Epithelial cell of prostate (primary cell): ENCODE measurements at regions not wholly inside any gene's neighbourhood (a gene's known extent, or its start where the extent isn't known, plus 50 kb on each side); places are given as distances from the start of the nearest gene placed in this dataset.
"Not testable (repeated sequence)": the region's sequence is repeated elsewhere in the genome, so short reads cannot be mapped to it uniquely, and the experiment has no call there.

Experiments used
- DNase-seq: peaks from one replicate; pipeline ENCODE4 v3.0.0-alpha.2; 2011; ENCODE audit warnings: low read depth, low spot score
- H3K27ac ChIP-seq: fragments of 450-650 bp; 2 replicates; pipeline ENCODE4 v1.5.1; 2017; ENCODE audit warnings: mild to moderate bottlenecking

GRCh38 chr3:35262406-35262805 is 376.9 kb upstream of the ARPP21 start:
- no peak overlapping the region for H3K27ac ChIP-seq
- DNase-seq: no peak

GRCh38 chr3:35263477-35263876 is 375.8 kb upstream of the ARPP21 start:
- peak; percentile 34 for DNase-seq
- no peak overlapping the region for H3K27ac ChIP-seq

- DNase-seq, H3K27ac ChIP-seq: not testable (repeated sequence)
Observed at GRCh38 chr3:35266065-35266464, 373.3 kb upstream of the ARPP21 start.

- no peak overlapping the region for H3K27ac ChIP-seq
- no peak for DNase-seq
Observed at GRCh38 chr3:35275768-35276167, 363.6 kb upstream of the ARPP21 start.

GRCh38 chr3:35276568-35276967 is 362.8 kb upstream of the ARPP21 start:
- DNase-seq: no peak

GRCh38 chr3:35291471-35292236 is 347.7 kb upstream of the ARPP21 start:
- H3K27ac ChIP-seq: no peak overlapping the region
- DNase-seq: no peak

More at GRCh38 chr3:35276568-35276967, 362.8 kb upstream of the ARPP21 start:
- no peak overlapping the region for H3K27ac ChIP-seq

- no peak overlapping the region for H3K27ac ChIP-seq
- no peak for DNase-seq
Observed at GRCh38 chr3:35292568-35292967, 346.8 kb upstream of the ARPP21 start.

- no peak for DNase-seq
- H3K27ac ChIP-seq: no peak overlapping the region
Observed at GRCh38 chr3:35295906-35296305, 343.4 kb upstream of the ARPP21 start.

GRCh38 chr3:35296533-35296932 is 342.8 kb upstream of the ARPP21 start:
- H3K27ac ChIP-seq: no peak overlapping the region
- no peak for DNase-seq

GRCh38 chr3:35296944-35297343 is 342.4 kb upstream of the ARPP21 start:
- not testable (repeated sequence) for DNase-seq, H3K27ac ChIP-seq

- DNase-seq: no peak
- H3K27ac ChIP-seq: no peak overlapping the region
Observed at GRCh38 chr3:35305406-35305805, 333.9 kb upstream of the ARPP21 start.

- H3K27ac ChIP-seq: no peak overlapping the region
- DNase-seq: no peak
Observed at GRCh38 chr3:35307296-35307695, 332.0 kb upstream of the ARPP21 start.

GRCh38 chr3:35316841-35317240 is 322.5 kb upstream of the ARPP21 start:
- DNase-seq, H3K27ac ChIP-seq: not testable (repeated sequence)

- DNase-seq: no peak
- no peak overlapping the region for H3K27ac ChIP-seq
Observed at GRCh38 chr3:35320646-35321407, 318.5 kb upstream of the ARPP21 start.

- DNase-seq: no peak
- no peak overlapping the region for H3K27ac ChIP-seq
Observed at GRCh38 chr3:35322070-35322469, 317.3 kb upstream of the ARPP21 start.

- peak overlapping the region; percentile 22 for H3K27ac ChIP-seq
- peak; percentile 60 for DNase-seq
Observed at GRCh38 chr3:35335703-35336102, 303.6 kb upstream of the ARPP21 start.

GRCh38 chr3:35336601-35337000 is 302.7 kb upstream of the ARPP21 start:
- DNase-seq: no peak

GRCh38 chr3:35338186-35338585 is 301.1 kb upstream of the ARPP21 start:
- no peak overlapping the region for H3K27ac ChIP-seq
- no peak for DNase-seq

More at GRCh38 chr3:35336601-35337000, 302.7 kb upstream of the ARPP21 start:
- no peak overlapping the region for H3K27ac ChIP-seq

- H3K27ac ChIP-seq: no peak overlapping the region
- DNase-seq: no peak
Observed at GRCh38 chr3:35380196-35380595, 259.1 kb upstream of the ARPP21 start.

GRCh38 chr3:35383216-35383615 is 256.1 kb upstream of the ARPP21 start:
- no peak for DNase-seq
- no peak overlapping the region for H3K27ac ChIP-seq

- H3K27ac ChIP-seq: no peak overlapping the region
- DNase-seq: no peak
Observed at GRCh38 chr3:35383719-35384555, 255.4 kb upstream of the ARPP21 start.
